ENCODE measurements at regions not wholly inside any gene's neighbourhood (a gene's known extent, or its start where the extent isn't known, plus 50 kb on each side); places are given as distances from the start of the nearest gene placed in this dataset.

DNA sequence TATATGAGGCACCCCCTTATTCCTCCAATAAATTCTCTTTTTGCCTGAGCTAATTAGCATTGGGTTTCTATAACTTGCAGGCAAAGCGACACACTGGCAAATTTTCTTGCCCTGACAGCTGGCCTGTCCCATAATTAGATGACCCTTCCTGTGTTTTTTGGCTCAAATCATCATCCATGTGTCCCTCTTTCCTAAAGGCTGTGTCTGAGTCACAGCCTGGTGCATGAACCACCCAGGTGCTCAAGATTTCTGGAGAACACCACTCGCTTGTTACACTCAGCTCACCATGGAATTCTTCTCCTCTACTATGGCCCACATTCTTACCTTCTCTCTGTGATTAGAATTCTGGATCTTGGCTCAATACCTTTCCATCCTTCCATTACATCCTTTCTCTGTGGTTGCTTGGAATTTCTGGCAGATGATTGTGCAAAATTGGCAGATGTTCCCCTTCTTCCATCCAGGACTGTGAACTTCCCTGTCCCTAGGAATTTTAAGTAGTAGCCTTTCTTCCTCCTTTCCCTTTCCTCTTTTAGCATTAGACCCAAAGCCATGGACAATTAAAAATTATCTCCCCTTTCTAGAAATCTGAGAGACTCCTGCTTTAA, 116.0 kb upstream of the ANKRD1 start:
- no peak for DNase-seq (ENCODE audit: low read depth)

DNA sequence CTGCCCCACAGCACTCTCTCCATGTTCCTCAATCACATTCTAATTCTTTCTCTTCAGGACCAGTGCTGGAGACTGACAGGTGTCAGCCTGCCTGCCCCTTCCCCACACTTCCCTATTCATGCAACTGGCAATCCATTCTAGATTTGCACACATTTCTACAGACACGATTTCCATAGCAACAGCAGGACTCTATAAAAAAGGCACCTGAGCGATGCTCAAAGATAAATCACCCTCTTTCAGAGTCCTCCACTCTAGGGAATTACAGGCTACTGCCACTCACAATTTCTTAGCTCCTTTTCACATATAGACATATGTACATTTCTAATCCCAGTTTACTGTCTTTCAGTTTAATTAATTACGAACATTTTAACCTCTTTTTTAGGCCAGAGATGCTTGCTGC, 118.1 kb upstream of the ANKRD1 start:
- no peak for DNase-seq (ENCODE audit: low read depth)

DNA sequence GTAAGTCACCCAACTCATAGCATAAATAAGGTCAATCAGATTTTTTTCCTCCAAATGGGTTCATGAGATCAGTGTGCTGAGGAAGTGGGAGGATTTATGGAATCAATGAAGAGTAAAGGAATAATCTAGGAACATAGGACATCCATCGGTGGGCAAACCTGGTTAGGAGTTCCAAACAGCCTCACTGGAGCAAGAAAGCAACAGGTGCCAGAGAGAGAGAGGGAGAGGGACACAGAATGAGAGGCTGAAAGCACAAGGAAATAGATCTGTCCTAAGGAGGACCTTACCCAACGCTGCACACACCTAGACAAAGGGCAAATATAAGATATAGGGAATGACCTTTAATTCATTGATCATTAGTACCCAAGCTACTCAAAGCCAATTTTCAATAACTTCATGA, 119.5 kb upstream of the ANKRD1 start:
- no peak for DNase-seq (ENCODE audit: low read depth)

DNA sequence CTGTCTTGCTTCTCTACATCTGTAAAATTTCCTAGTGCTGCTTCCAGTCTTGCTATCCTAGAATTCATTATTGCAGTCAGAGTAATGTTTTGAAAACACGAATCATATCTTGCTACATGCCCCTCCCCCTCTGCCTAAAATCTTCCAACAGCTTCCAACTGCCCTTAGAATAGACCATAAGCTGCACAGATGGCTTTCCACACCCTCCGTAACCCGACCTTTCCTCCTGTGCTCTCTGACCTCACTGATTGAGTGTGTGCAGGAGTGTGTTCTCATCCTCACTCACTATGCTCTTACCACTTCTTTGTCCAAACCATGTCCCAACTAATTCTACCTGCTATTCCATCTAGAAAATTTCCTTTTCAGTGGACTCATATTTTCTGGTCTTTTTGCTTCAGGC, 121.2 kb upstream of the ANKRD1 start:
- DNase-seq (ENCODE audit: low read depth), result no peak

- no peak for DNase-seq (ENCODE audit: low read depth)
Observed at GRCh38 chr10:91043173-91043910, 122.5 kb upstream of the ANKRD1 start.

DNA sequence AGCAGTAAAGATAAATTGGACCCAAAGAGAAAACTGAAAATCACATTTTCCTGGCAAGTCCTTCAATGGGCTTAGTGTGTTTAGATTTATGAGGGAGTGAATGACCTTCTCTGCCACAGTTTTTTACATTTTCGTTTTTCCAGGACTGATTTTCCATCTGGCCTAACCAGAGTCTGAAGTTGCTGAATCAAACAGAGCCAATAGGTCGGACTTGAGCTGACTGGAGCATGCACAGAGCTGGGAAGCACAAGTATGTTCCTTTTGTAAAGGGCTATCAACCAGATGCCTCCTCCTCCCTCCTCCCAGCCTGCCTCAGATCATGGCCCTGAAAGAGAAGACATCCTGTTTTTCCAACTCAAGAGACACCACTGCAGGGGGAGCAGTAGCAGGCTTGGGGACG, 126.0 kb upstream of the ANKRD1 start:
- DNase-seq (ENCODE audit: low read depth), result no peak

DNA sequence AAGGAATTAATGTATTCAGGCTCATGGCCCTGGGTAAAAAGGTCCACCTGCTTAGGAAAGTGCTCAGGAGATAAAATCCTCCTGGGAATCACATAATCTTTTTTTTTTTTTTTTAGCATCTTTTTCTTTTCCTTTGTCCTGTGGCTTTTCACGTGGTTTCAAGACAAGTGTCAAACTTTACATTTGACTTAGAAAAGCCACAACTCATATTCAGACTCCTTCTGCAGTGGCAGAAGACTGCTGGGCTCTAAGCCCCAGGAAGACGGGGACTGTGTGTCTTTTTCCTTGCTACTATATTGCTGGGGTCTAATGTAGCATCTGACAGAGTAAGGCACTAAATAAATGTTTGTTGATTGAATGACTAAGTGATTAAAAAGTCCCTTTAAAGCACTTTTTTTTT, 127.5 kb upstream of the ANKRD1 start:
- DNase-seq (ENCODE audit: low read depth), result no peak

DNA sequence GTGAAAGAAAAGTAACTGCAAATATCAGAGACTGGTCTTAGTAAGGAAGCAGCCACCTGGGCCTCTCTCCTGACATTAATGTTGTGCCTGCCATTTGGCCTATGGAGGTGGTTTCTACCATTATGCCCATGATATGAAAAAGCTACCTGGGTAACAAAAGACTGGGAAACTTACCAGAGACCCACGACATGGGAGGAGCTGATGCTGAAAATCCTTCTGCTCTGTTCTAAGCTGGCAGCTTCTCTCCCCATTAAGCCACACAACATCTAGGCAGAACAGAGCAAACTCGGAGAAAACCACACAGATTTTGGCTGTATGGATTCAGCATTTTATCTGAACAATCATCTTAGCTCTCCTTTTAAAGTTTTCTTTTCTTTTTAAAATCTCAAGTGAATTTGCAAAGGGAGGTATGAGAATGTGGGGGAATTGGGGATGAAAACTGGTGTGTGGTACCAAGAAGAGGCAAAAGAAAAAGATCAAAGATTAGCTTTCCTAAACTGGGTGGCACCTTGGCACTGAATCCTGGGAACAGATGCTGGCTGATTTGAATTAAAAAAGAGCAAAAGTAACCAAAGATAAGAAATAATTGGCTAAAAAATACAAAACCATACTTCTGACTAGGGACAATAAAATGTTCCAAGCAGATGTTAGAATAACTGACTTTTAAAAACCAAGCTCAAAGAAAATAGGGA, 128.6 kb upstream of the ANKRD1 start:
- DNase-seq (ENCODE audit: low read depth), result no peak

DNA sequence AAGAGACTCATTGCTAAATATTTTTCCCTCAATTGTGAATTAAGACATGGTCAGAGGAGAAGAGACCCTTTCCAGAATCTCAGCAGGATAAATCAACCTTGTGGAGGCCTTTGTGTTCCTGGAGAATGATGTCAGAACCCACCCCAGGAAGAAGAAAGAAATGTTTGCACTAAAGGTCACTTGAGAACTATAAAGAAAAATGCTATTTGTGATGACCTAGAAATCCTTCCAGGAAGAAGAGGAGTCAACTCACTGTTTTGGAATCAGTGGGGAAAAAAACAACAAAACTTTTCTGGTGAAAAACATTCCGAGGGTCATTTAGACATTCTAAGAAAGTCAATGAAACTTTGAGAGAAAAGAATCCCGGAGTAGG, 129.1 kb upstream of the ANKRD1 start:
- DNase-seq (ENCODE audit: low read depth), result no peak

DNA sequence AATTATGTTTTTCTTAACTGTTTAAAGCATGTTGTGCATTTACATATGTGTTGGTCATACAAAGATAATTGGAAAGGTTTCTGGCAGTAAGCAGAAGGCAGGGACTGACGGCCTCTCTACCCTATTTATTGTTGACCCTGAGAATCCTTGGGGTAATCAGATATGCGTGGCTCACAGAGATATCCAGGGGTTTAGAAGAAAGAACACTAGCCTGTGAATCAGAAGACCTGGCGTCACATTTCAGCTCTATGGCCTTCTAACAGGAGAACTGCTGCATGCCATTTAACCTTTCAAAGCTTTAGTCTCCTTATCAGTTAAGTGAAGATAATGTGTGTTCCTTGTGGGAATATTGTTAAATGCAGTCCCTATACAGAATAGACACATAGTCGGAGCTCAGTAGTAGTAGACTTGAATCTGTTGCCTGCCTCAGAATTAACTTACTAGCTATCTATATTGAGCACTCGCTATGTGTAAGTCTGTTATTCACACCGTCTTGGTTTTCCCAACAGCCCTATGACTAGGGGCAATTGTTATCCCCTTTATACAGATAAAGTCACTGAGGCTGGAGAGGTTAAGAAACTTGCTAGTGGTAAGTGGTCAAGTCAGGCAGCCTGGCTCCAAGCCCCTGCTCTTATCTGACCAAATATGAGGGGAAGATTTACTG, 129.6 kb upstream of the ANKRD1 start:
- no peak for DNase-seq (ENCODE audit: low read depth)

DNA sequence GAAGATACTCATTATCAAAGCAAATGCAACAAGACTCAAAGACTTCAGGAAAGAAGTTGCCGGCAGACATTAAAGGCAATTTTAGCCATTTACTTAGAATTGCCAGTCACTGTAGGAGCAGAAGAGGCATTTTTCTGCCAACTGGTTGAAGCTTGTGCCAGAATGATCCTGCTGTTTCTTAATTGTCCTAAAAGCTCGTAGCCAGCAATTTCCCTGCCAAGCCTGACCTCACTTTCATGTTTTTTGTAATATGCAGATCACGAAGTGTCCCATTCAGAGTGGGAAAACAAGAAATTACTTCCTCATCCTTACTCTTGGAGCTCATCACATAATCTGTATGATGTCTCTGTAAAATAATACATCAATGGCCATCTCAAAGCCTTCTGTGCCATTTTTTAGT, 130.9 kb upstream of the ANKRD1 start:
- no peak for DNase-seq (ENCODE audit: low read depth)

GRCh38 chr10:91054325-91054724, 133.4 kb upstream of the ANKRD1 start:
- DNase-seq (ENCODE audit: low read depth), result no peak

DNA sequence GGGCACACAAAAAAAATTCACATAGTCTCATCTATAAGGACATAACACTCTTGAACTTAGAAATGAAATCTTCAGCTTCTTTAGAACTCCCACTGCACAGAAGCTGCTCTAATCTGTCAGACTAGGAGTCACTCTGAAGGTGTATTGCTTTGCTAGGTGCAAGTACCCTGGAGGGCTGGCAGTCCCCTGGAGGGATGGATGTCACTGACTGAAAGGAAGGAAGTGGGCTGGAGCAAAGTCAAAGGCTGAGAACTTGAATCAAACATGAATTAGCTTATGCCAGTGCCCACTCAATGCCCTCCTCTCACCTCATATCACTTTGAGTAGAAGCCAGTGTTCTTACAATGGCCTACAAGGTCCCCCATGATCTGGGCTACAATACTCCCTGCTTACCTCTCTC, 140.3 kb upstream of the ANKRD1 start:
- no peak for DNase-seq (ENCODE audit: low read depth)

DNA sequence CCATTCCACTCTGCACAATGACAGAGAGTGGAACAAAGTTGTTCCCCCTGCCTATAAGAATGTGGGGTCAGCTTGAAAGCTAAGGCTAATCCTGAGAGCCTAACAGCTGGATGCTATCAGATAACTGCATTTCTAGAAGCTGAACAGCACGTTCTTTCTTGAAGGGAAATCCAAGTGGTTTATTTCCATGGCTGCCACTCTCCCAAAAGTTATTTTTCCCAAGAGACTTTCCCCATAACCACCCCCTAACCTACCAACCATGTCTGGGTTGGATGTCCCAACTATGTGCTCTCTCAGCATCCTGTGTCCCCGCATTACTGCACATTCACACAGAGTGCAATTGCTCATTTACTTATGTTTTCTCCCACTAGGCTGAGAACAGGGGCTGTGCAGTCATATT, 140.7 kb upstream of the ANKRD1 start:
- no peak for DNase-seq (ENCODE audit: low read depth)

- DNase-seq (ENCODE audit: low read depth), result no peak
Observed at GRCh38 chr10:91062091-91062490, 141.2 kb upstream of the ANKRD1 start.

- no peak for DNase-seq (ENCODE audit: low read depth)
Observed at GRCh38 chr10:91071786-91072185, 148.7 kb upstream of the PCGF5 start.

- DNase-seq (ENCODE audit: low read depth), result no peak
Observed at GRCh38 chr10:91073286-91073979, 147.0 kb upstream of the PCGF5 start.

DNA sequence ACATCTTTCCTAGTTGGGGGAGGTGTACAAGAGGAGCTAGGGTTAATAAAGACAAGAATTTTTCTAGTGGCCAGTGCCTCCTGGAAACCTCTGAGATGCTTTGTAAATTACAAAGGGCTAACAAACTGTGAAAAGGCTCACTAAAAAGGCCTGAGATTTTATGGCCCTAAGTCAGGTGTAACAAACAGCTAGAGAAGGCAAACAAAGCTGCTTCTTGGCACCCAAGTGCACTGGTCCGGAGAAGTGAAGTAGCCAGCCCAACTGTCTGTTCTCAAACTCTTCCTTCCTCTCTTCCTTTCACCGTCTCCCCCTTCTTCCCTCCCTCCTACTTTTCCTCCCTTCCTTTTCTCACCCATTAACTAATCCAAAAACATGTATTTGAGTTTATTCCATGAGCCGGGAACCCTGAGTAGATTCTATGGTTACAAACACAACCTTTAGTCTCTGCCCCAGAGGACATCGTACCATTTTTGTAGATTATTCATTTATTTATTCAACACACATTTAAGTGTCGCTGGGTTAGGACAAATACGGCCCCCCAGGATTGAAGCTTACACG, 143.4 kb upstream of the PCGF5 start:
- DNase-seq (ENCODE audit: low read depth), result no peak

GRCh38 chr10:91077549-91078071, 142.9 kb upstream of the PCGF5 start:
- no peak for DNase-seq (ENCODE audit: low read depth)

- DNase-seq (ENCODE audit: low read depth), result no peak
Observed at GRCh38 chr10:91080776-91081175, 139.7 kb upstream of the PCGF5 start.

DNA sequence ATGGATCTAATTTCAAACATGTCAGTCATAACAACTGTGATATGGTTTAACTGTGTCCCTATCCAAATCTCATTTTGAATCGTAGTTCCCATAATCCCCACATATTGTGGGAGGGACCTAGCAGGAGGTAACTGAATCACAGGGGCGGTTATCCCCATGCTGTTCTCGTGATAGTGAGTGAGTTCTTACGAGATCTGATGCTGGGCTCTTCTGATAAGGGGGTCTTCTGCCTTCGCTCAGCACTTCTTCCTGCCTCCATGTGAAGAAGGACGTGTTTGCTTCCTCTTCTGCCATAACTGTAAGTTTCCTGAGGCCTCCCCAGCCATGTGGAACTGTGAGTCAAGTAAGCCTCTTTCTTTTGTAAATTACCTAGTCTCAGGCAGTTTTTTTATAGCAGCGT, 138.0 kb upstream of the PCGF5 start:
- no peak for DNase-seq (ENCODE audit: low read depth)
